Erythroblast (primary cell): ENCODE measurements at regions not wholly inside any gene's neighbourhood (a gene's known extent, or its start where the extent isn't known, plus 50 kb on each side); places are given as distances from the start of the nearest gene placed in this dataset.

Experiments
- GATA1 ChIP-seq: IDR thresholded peaks from 2 replicates; pipeline ENCODE4 v1.6.1; 2011; ENCODE audit warnings: low read depth, mild to moderate bottlenecking, control low read depth, low read length, moderate library complexity
- POLR2A ChIP-seq: IDR thresholded peaks from 2 replicates; pipeline ENCODE4 v1.6.1; 2011; ENCODE audit warnings: mild to moderate bottlenecking, low read length

GRCh38 chr3:168427156-168427555 lies 331.4 kb upstream of the GOLIM4 start:
- TF ChIP-seq POLR2A (no peak), GATA1 (no peak)
